HG03460 (cell line): ENCODE measurements at regions not wholly inside any gene's neighbourhood (a gene's known extent, or its start where the extent isn't known, plus 50 kb on each side); places are given as distances from the start of the nearest gene placed in this dataset.
"Not testable (repeated sequence)": the region's sequence is repeated elsewhere in the genome, so short reads cannot be mapped to it uniquely, and the experiment has no call there.

Experiments used
- ATAC-seq: cut with Tn5 transposase; IDR thresholded peaks from one replicate; pipeline ENCODE4 v1.9.1; 2021; ENCODE audit not compliant: unreplicated experiment

GRCh38 chr6:44001318-44002066, 125.8 kb downstream of the MRPL14 start:
- no peak for ATAC-seq

DNA sequence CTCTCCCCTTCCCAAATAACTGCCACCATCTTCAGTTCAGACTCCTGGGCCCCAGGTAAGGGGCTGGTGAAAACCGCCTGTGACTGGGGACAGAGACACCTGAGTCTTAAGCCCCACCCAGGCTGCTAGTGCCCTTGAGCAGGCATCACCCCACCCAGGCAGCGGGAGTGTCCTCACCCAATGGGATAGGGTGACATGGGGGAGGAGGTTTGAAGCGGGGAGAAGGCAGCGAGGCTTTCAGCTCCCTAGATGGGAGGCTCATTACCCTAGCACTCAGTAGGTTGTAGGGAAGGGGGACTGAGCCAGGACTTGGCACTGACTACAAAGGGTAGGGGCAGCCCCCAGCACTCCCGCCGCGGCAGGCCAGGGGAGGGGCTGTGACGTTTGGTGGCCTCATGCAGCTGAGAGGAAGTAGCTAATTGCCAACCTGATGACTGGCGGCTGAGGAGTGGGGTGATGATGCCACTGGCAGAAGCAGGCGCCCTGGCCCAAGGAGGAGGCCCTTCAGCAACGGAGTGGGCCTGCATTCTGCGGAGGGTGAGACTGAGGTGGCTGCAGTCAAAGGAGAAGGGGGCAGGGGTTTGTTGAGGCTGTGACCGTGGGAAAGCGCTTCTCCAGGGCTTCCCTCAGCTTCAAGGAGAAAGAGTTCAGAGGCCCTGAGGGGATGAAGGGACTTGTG, 126.9 kb downstream of the MRPL14 start:
- ATAC-seq, result peak; percentile 60

DNA sequence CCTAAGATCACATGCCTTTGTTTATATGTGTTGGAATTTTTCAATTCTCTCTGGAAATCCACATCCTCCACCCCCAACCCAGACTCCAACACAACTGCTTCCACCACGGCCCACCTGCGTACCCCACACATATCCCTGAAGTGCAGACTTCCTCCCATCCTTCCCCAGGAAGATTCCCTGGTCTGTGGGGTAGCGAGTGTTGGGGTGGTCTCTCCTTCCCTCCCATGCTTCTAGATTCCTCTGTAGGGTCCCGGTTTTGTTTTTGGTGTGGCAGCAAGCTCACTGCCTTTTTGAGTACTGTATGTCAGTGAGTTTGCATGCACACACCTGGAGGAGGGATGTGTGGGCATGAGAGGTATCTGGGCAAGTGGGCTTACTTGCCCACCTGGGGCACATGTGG, 127.6 kb downstream of the MRPL14 start:
- no peak for ATAC-seq

DNA sequence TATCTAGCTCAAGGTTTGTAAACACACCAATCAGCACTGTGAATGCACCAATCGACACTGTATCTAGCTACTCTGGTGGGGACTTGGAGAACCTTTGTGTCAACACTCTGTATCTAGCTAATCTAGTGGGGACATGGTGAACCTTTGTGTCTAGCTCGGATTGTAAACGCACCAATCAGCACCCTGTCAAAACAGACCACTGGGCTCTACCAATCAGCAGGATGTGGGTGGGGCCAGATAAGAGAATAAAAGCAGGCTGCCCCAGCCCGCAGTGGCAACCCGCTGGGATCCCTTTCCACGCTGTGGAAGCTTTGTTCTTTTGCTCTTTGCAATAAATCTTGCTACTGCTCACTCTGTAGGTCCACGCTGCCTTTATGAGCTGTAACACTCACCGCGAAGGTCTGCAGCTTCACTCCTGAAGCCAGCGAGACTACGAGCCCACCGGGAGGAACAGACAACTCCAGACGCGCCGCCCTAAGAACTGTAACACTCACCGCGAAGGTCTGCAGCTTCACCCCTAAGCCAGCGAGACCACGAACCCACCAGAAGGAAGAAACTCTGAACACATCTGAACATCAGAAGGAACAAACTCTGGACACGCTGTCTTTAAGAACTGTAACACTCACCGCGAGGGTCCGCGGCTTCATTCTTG, 128.5 kb downstream of the MRPL14 start:
- not testable (repeated sequence) for ATAC-seq

DNA sequence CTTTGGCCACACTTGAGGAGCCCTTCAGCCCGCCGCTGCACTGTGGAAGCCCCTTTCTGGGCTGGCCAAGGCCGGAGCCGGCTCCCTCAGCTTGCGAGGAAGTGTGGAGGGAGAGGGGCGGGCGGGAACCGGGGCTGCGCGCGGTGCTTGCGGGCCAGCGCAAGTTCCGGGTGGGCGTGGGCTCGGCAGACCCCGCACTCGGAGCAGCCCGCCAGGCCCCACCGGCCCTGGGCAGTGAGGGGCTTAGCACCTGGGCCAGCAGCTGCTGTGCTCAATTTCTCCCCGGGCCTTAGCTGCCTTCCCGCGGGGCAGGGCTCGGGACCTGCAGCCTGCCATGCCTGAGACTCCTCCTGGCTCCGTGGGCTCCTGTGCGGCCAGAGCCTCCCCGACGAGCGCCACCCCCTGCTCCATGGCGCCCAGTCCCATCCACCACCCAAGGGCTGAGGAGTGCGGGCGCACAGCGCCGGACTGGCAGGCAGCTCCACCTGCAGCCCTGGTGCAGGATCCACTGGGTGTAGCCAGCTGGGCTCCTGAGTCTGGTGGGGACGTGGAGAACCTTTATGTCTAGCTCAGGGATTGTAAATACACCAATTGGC, 129.2 kb downstream of the MRPL14 start:
- not testable (repeated sequence) for ATAC-seq

GRCh38 chr6:43997345-43997677, 129.9 kb downstream of the MRPL14 start:
- no peak for ATAC-seq

DNA sequence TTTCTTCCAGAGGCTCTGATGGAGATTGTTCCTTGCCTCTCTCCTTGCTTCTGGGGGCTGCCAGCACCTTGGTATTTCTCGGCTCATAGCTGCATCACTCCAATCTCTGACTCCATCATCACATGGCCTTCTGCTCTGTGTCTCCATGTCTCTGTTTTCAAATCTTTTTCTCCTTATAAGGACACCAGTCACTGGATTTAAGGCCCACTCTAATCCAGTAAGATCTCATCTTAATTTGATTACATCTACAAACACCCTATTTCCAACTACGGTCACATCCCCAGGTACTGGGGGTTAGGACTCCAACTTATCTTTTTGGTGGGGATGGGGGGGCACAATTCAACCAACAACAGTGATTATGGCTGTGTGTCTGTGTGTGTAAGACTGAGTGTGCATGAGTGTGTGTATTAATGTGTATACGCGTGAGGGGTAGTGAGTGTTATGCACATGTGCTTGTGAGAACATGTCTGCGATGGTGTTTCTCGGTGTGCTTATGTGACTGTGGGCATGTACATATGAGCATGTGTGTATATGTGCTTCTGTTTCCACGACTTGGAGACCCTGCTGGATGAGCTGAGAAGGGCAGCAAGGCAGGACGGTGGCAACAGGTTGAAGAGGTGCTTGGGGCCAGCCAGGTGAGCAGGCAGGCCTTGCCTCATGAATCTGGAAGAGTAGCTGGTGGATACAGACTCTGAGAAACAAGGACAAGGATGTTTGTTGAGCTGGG, 130.5 kb downstream of the MRPL14 start:
- ATAC-seq, result no peak

- ATAC-seq, result no peak
Measured at GRCh38 chr6:43995137-43995536, 132.1 kb downstream of the MRPL14 start.

GRCh38 chr6:43993881-43994523, 133.2 kb downstream of the MRPL14 start:
- ATAC-seq, result no peak

GRCh38 chr6:43992783-43993644, 134.2 kb downstream of the MRPL14 start:
- no peak for ATAC-seq

- ATAC-seq, result no peak
Measured at GRCh38 chr6:43992126-43992663, 135.1 kb downstream of the MRPL14 start.

DNA sequence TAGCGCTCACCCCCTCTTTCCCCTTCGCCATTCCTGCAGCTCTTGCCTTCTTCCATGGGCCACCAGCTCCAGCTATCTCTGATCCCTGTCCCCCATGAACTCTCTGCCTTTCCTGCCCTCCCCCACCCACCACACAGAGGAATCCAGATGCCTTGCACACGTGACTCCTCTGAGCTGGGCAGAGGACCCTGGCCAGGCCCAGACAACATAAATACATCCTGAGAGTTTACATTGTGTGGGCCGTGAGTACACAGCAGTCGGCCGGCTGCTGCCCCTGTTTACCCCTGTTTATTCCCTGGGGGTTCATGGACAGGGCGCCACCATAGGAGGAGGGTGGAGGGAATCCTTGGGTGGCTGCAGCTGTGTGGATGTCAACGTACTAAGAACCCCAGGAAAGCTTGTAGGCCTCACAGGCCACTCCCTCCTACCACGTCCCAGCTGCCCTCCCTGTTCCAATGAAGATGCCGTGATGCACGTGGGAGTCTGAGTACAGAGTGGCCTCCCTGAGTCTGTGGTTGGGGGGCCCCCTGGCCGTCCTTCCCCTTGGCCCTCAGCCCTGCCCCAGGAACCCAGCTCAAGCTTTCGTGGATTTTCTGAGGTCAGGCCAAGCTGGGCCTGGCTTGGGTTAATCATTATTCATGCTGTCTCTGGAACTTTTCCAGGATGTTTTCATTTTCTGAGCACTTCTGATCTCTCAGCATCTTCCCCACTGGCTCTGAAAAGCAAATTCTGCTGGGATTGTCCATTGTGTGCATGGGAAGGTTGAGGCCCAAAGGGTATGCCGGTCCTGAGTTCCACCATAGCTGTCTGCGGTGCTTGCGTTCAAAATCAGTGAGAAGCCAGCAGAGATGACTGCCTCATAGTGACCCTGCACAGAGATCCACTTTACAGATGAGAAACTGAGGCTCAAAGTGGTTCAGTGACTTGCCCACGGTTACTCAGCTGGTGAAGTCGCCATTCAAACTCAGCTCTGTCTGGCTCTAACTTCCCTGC, 136.3 kb downstream of the MRPL14 start:
- ATAC-seq, result no peak

DNA sequence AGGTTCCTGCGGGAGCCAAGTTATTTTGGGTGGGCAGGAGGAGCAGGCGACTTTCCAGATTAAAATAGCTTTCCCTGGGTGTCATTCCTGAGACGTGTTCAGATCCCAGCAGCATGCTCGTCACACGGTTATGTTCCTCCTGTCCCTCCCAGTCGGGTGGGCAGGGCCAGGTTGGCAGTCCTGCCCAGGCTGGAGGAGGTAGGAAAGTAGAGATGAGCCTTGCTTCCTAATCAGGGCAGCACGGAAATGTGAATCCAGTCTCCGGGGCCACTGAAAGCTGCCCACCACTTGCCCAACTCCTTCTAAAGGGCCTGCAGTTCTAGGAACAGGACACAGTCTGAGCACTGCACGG, 137.0 kb downstream of the MRPL14 start:
- ATAC-seq, result no peak

DNA sequence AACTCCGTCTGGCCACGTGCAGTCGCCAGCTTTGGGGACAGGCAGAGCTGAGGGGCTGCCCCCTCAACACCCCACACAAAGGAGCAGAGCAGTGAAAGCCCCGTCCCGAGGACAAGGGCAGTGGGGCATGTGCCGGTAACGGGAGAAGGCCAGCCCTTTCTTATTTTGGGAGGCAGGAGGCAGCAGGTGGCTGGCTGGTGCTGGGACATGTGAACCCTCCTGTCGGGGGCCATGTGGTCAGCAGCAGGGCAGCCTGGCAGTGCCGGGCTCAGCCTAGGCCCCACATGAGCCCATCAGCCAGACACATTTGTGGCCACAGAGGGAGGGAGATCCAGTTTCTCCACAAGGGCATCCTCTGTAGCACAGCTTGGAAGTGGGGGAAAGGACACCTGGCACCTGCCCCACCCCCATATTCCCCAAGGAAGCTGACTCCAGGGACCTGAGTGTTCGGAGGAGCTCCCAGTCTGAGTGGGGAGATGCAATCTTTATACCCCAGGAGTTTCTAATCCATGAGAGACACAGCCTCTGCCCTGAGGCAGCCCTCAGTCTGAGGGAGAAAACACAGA, 137.6 kb downstream of the MRPL14 start:
- ATAC-seq, result no peak

DNA sequence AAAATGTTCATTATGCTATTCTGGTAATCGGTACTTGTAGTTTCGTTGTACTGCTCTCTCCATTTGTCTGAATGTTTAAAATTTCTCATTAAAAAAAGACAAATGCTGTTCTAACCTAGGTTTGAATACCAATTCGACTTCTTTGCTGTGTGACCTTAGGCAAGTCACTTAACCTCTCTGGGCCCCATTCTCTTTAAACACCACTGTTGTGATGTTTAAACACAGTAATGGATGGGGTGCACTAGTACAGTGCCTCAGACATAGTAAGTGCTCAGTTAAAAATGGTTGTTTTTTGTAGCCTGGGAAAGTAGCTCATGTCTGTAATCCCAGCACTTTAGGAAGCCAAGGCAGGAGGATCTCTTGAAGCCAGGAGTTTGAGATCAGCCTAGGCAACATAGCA, 138.5 kb downstream of the MRPL14 start:
- no peak for ATAC-seq

GRCh38 chr6:43987838-43988439, 139.3 kb downstream of the MRPL14 start:
- ATAC-seq, result no peak

- ATAC-seq, result no peak
Measured at GRCh38 chr6:43986177-43986825, 141.0 kb downstream of the MRPL14 start.
